Lower leg skin (tissue), 3 donors: ENCODE measurements at regions not wholly inside any gene's neighbourhood (a gene's known extent, or its start where the extent isn't known, plus 50 kb on each side); places are given as distances from the start of the nearest gene placed in this dataset.

Source experiments
- POLR2A ChIP-seq, 2 donors: fragments of 450-650 bp; IDR thresholded peaks; one replicate each; pipeline ENCODE4 v1.6.1; 2016 to 2017; ENCODE audit warnings: antibody characterized with exemption in 2 of 2, mild to moderate bottlenecking in 1 of 2, moderate library complexity in 1 of 2
- TF ChIP-seq, protein P1 (sequence below), 3 donors: fragments of 450-650 bp; IDR thresholded peaks; one replicate each; pipeline ENCODE4 v1.5.1; 2016; ENCODE audit warnings: antibody characterized with exemption in 3 of 3, mild to moderate bottlenecking in 3 of 3, moderate library complexity in 2 of 3

DNA sequence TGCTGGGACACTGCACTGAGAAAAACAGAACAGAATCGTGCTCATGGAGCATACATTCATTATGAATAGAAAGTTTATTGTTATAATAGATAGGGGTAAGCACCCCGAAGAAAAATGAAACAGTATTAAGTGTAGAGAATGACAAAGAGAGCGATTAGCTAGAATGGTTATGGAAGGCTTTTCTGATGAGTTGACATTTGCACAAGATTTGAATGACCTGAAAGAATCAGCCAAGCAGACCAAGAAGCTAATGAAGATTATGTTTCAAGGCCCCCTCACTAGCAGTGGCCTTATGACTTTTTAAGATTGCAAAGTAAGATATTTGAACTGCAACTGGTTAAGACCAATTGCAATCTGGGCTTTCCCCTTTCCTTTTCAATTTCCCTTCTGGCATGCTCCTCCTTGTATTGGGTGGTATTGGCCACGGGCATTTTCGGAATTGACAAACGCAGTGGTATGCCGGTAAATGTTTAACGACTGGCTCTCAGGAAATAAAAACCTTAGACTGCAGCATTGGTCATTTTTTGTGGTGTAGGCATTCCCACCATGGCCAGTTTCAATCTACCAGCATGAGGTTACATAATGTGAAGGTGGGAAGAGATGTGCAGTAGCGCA is 120.0 kb upstream of the CITED2 start:
- TF ChIP-seq, protein P1, sequence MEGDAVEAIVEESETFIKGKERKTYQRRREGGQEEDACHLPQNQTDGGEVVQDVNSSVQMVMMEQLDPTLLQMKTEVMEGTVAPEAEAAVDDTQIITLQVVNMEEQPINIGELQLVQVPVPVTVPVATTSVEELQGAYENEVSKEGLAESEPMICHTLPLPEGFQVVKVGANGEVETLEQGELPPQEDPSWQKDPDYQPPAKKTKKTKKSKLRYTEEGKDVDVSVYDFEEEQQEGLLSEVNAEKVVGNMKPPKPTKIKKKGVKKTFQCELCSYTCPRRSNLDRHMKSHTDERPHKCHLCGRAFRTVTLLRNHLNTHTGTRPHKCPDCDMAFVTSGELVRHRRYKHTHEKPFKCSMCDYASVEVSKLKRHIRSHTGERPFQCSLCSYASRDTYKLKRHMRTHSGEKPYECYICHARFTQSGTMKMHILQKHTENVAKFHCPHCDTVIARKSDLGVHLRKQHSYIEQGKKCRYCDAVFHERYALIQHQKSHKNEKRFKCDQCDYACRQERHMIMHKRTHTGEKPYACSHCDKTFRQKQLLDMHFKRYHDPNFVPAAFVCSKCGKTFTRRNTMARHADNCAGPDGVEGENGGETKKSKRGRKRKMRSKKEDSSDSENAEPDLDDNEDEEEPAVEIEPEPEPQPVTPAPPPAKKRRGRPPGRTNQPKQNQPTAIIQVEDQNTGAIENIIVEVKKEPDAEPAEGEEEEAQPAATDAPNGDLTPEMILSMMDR (IDR thresholded peaks at IDR 0.05) = no peak
- TF ChIP-seq POLR2A (IDR thresholded peaks at IDR 0.05) = no peak
